GM12878 (cell line): ENCODE measurements at regions not wholly inside any gene's neighbourhood (a gene's known extent, or its start where the extent isn't known, plus 50 kb on each side); places are given as distances from the start of the nearest gene placed in this dataset.

ENCODE experiments used
- CEBPZ ChIP-seq: fragments of 150-350 bp; IDR thresholded peaks from 2 replicates; pipeline ENCODE4 v1.6.1; 2016; ENCODE audit warnings: low read depth, low read length
- JUND ChIP-seq: IDR thresholded peaks from 2 replicates; pipeline ENCODE4 v1.6.1; 2012; ENCODE audit warnings: low read depth, mild to moderate bottlenecking, low read length, improper control_type of control experiment, moderate library complexity
- KAT2A ChIP-seq: conservative IDR thresholded peaks from 2 replicates; pipeline ENCODE4 v1.6.1; 2011; ENCODE audit warnings: low read depth, low read length; ENCODE audit not compliant: control insufficient read depth
- MLLT1 ChIP-seq: fragments of 450-650 bp; IDR thresholded peaks from 2 replicates; pipeline ENCODE4 v1.6.1; 2016; ENCODE audit warnings: mild to moderate bottlenecking
- MXI1 ChIP-seq: fragments of 150-350 bp; IDR thresholded peaks from 2 replicates; pipeline ENCODE4 v1.6.1; 2011; ENCODE audit warnings: low read depth, mild to moderate bottlenecking, inconsistent platforms, low read length, improper control_type of control experiment
- MYB ChIP-seq: fragments of 150-350 bp; IDR thresholded peaks from 2 replicates; pipeline ENCODE4 v1.6.1; 2014; ENCODE audit warnings: mild to moderate bottlenecking, low read depth, low read length, borderline replicate concordance
- NFYB ChIP-seq: IDR thresholded peaks from 2 replicates; pipeline ENCODE4 v1.6.1; 2011; ENCODE audit warnings: low read depth, mild to moderate bottlenecking, low read length, improper control_type of control experiment, moderate library complexity; ENCODE audit not compliant: insufficient read depth
- NR2F1 ChIP-seq: fragments of 450-650 bp; conservative IDR thresholded peaks from 2 replicates; pipeline ENCODE4 v1.6.1; 2017; ENCODE audit warnings: mild to moderate bottlenecking
- PKNOX1 ChIP-seq: fragments of 450-650 bp; IDR thresholded peaks from 2 replicates; pipeline ENCODE4 v1.6.1; 2016; ENCODE audit warnings: mild to moderate bottlenecking
- POU2F2 ChIP-seq: IDR thresholded peaks from 3 replicates; pipeline ENCODE4 v1.6.1; 2011; ENCODE audit warnings: low read depth, mild to moderate bottlenecking, low read length, borderline replicate concordance
- PRDM15 ChIP-seq: fragments of 450-650 bp; formaldehyde crosslinking; IDR thresholded peaks from 2 replicates; pipeline ENCODE4 v1.4.0; 2020; ENCODE audit warnings: mild to moderate bottlenecking, moderate library complexity
- RCOR1 ChIP-seq: conservative IDR thresholded peaks from 2 replicates; pipeline ENCODE4 v1.6.1; 2012; ENCODE audit warnings: low read depth, low read length, improper control_type of control experiment
- SIN3A ChIP-seq: IDR thresholded peaks from 2 replicates; pipeline ENCODE4 v1.6.1; 2012; ENCODE audit warnings: low read depth, low read length, improper control_type of control experiment
- SMARCA5 ChIP-seq: fragments of 450-650 bp; IDR thresholded peaks from 2 replicates; pipeline ENCODE4 v1.6.1; 2017; ENCODE audit warnings: mild to moderate bottlenecking
- TF ChIP-seq, protein P1 (sequence below): fragments of 450-650 bp; formaldehyde crosslinking; IDR thresholded peaks from 2 replicates; pipeline ENCODE4 v1.5.0; 2022; ENCODE audit warnings: mild to moderate bottlenecking, missing genetic modification characterization
- TF ChIP-seq, protein P2 (sequence below): IDR thresholded peaks from 2 replicates; pipeline ENCODE4 v1.6.1; 2012; ENCODE audit warnings: low read depth, low read length, improper control_type of control experiment

- TF ChIP-seq POU2F2 (no peak), SIN3A (no peak), SMARCA5 (no peak), PRDM15 (CRISPR knock-in tag) (no peak), PKNOX1 (peak; percentile 22; the same call in 1 of the 2 replicates), CEBPZ (no peak), MXI1 (no peak), MLLT1 (no peak), NFYB (no peak), KAT2A (no peak), RCOR1 (no peak), MYB (no peak), NR2F1 (peak; percentile 87), JUND (no peak)
- TF ChIP-seq, protein P1, sequence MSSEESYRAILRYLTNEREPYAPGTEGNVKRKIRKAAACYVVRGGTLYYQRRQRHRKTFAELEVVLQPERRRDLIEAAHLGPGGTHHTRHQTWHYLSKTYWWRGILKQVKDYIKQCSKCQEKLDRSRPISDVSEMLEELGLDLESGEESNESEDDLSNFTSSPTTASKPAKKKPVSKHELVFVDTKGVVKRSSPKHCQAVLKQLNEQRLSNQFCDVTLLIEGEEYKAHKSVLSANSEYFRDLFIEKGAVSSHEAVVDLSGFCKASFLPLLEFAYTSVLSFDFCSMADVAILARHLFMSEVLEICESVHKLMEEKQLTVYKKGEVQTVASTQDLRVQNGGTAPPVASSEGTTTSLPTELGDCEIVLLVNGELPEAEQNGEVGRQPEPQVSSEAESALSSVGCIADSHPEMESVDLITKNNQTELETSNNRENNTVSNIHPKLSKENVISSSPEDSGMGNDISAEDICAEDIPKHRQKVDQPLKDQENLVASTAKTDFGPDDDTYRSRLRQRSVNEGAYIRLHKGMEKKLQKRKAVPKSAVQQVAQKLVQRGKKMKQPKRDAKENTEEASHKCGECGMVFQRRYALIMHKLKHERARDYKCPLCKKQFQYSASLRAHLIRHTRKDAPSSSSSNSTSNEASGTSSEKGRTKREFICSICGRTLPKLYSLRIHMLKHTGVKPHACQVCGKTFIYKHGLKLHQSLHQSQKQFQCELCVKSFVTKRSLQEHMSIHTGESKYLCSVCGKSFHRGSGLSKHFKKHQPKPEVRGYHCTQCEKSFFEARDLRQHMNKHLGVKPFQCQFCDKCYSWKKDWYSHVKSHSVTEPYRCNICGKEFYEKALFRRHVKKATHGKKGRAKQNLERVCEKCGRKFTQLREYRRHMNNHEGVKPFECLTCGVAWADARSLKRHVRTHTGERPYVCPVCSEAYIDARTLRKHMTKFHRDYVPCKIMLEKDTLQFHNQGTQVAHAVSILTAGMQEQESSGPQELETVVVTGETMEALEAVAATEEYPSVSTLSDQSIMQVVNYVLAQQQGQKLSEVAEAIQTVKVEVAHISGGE (CRISPR knock-in tag): no peak
- TF ChIP-seq, protein P2, sequence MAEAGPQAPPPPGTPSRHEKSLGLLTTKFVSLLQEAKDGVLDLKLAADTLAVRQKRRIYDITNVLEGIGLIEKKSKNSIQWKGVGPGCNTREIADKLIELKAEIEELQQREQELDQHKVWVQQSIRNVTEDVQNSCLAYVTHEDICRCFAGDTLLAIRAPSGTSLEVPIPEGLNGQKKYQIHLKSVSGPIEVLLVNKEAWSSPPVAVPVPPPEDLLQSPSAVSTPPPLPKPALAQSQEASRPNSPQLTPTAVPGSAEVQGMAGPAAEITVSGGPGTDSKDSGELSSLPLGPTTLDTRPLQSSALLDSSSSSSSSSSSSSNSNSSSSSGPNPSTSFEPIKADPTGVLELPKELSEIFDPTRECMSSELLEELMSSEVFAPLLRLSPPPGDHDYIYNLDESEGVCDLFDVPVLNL: no peak
Measured at GRCh38 chr6:140809694-140810101, 1323.0 kb upstream of the GJE1 start (continued).
